ENCODE measurements at regions not wholly inside any gene's neighbourhood (a gene's known extent, or its start where the extent isn't known, plus 50 kb on each side); places are given as distances from the start of the nearest gene placed in this dataset.

DNA sequence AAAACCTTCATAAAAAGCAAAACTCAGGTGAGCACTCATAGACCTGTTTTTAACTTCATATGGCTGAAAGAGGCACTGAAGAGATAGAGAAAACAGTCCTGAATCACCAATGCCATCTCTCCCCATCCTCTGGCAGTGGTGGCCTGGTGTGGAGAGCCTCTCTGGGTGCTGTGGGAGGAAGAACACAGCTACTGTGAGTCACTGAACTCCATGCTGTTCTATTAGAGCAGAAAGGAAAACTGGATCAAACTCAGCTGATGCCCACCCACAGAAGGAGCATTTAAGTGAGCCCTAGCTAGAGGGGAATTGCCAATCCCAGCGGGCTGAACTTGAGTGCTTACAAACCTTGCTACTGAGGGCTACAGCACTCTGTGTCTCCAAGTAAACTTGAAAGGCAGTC is 115.3 kb upstream of the SESN3 start:
- TF ChIP-seq CTCF (IDR thresholded peaks at IDR 0.05; ENCODE audit: low read depth, low read length) (no peak), EZH2phosphoT487 (IDR thresholded peaks at IDR 0.05; ENCODE audit: low read depth) (no peak)

Data from OCI-LY3 (cell line).